HG02885 (cell line): ENCODE measurements at regions not wholly inside any gene's neighbourhood (a gene's known extent, or its start where the extent isn't known, plus 50 kb on each side); places are given as distances from the start of the nearest gene placed in this dataset.

Experiments used
- ATAC-seq: cut with Tn5 transposase; IDR thresholded peaks from one replicate; pipeline ENCODE4 v1.9.1; 2021; ENCODE audit warnings: mild to moderate bottlenecking; ENCODE audit not compliant: unreplicated experiment, poor library complexity

DNA sequence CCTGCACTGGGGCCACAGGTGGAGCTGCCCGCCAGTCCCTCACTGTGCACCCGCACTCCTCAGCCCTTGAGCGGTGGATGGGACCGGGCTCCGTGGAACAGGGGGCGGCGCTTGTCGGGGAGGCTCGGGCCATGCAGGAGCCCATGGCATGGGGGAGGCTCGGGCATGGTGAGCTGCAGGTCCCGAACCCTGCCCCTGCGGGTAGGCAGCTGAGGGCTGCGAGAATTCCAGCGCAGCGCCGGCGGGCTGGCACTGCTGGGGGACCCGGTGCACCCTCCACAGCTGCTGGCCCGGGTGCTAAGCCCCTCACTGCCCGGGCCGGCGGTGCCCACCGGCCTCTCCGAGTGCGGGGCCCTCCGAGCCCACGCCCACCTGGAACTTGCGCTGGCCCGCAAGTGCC lies 877.5 kb upstream of the PCDH9 start:
- ATAC-seq, result no peak

DNA sequence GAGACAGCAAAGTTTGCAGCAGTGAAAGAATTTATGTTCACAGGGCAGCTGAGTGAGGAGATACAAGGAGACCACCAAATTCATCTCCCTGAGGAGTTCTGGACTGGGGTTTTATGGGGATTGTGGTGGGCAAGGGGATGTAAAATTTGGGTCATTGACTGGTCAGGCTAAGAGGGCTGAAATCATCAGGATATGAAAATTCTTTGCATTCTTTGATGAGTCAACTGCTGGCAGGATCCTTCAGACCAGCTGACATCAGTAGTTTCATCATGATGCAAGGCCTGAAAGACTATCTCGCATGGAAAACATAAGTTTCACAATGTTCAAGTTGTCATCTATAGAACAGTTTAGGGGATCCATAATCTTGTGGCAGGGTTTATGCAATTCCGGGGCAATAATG lies 869.5 kb upstream of the PCDH9 start:
- ATAC-seq, result no peak

DNA sequence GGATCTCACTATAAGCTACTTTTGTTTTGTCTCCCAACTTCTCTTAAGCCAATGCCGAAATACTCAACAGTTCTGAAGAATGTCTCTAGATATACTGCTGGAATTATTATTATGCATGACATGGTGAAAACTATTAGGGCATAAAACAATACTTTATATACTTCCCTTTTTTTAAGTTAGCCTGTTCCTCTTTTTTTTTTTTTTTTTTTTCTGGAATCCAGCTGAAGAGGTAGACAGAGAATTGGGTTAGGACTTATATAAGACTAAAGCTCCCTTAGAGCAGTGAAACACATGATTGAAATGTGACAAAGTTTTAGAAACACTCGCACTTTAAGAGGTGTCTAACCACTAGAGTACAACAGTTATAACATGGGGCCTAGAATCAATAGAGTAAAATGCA lies 850.9 kb upstream of the PCDH9 start:
- no peak for ATAC-seq

DNA sequence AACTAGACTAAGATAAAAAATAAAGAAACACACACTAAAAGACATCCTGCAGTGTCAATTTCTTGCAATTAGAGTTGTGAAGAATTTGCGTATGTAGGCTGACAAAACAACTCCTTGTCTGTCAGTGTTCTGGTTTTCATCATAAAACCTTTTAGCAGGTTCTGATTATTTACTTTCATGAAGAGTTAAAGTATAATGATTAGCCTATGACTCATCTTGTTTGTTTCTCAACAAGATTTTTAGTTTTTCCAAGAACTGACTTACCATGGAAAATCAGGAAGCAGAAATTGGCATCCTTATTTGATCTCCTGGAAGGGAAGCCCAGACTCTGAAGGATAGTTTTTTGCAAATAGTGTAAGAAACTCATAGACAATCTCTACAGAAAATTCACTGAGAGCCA lies 848.7 kb upstream of the PCDH9 start:
- ATAC-seq, result no peak

DNA sequence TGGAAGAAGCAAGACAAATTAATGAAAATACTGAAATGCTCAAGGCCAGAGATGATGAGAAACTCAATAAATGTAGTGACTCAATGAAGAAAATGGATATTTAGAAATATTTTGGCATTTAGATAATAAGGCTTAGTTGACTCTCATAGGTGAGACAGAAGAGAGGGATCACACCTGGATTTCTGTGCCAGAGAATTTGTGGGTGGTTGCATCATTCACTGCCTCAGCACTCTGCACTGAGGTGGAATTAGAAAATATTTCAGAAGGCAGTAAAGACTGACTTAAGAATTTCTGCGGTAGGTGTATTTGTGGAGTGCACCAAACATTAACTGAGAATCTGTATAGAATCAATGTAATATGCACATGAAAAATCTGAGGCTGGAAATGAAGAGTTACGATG lies 848.3 kb upstream of the PCDH9 start:
- no peak for ATAC-seq

DNA sequence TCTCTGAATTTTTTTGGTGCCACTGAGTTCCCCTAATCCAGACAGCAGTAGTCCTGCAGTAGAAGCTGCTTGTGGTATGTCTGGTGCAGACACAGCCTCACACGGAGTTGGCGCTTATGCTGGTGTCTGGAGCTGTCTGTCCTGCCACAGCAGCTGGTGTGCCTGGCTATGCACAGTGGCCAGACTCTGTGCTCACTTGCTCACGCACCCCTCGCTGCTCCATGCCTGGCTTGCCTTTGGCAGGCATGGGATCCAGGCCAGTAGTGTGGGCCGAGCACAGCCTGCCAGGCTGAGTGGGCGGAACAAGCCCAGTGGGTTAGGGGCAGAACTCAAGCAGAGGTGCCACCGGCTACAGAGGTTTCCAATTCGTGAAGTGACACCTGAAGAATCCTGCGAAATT lies 845.9 kb upstream of the PCDH9 start:
- ATAC-seq, result no peak

DNA sequence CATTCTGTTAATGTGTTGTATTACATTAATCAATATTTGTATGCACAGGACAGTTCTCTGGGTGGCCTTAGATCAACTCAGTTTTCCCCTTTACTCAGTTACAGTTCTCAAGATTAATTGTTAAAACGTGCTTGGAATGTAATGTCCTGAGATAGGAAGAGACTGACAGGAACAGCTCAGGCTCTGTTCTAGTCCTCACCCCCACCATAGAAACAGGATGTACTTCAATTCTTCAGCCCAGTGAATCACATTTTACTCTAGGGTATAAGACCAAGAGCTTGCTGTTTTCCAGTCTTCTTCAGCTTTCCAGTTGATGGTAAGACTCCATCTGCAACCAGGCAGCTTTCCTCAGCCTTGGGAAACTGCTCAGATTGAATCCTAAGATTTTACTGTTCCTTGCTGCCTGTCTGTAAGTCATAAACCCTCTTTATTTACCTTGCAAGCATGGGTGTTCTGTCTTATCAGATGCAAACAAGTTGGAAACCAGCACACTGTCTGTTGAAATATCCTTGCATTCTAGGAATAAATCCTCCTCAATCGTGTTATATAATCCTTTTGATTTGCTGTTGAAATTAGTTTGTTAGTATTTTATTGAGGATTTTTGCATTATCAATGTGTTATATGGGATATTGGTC lies 836.9 kb upstream of the PCDH9 start:
- no peak for ATAC-seq

DNA sequence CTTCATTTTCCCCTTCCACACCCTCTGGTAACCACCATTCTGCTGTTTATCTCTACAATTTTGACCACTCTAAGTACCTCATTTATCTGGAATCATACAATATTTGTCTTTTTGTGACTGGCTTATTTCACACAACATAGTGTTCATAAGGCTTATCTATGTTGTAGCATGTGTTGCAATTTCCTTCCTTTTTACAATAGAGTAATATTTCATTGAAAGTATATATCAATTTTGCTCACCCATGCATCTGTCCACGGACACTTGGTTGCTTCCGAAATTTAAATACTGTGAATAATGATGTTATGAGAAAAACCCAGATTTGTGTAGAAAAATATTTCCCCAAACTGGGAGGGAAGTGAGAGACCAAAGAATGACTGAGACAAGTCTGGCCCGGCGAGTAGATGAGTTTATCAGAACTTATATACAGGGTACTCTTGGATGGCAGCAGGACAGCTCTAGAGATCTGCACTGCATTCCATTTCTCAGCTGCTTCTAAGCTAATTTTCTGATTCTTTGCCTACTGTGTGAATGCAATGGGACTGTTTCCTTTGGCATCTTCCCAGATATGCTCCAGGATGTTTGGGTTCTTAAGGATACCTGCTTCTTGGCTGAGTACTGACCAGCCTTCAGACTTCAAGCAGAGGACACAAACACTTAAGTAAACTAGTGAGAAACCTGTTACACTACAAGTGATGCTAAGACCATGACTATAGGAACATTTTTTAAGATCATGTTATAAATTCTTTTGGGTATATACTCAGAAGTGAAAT lies 834.0 kb upstream of the PCDH9 start:
- ATAC-seq, result no peak

DNA sequence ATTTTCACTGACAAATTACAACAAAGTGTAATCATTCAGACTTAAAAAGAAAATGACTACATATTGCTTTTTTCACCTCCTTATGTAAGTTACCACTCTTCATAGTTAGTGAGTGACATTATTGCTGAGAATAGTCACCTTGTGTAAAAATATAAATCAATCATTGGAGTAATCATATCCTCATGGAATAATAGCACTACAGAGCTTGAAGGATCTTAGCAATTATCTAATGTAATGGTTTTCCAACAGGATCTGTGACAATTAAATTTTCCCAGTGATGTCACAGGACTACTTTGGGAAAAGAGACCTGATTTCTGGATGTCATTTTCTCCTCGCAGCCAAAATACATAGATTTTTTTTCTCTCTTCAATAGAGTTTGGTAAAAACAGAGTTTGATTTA lies 833.0 kb upstream of the PCDH9 start:
- no peak for ATAC-seq

DNA sequence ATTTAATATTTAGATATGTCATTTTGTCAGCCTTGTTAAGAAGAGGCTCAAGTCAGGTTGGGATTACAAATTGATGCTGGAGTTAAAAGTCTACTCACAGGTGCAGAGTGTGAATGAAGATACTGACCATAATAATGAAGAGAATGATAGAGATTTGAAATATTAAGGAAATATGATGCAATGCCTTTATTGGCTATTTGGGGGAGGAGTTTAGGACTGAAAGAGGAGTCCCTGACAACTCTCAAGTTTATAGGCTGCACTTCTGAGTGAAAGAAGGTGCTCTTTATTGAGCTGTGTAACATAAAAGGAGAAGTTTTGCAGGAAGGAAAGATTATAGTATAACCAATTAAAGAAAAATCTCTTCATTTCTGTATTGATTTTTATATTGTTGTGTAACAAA lies 827.7 kb upstream of the PCDH9 start:
- ATAC-seq, result no peak

DNA sequence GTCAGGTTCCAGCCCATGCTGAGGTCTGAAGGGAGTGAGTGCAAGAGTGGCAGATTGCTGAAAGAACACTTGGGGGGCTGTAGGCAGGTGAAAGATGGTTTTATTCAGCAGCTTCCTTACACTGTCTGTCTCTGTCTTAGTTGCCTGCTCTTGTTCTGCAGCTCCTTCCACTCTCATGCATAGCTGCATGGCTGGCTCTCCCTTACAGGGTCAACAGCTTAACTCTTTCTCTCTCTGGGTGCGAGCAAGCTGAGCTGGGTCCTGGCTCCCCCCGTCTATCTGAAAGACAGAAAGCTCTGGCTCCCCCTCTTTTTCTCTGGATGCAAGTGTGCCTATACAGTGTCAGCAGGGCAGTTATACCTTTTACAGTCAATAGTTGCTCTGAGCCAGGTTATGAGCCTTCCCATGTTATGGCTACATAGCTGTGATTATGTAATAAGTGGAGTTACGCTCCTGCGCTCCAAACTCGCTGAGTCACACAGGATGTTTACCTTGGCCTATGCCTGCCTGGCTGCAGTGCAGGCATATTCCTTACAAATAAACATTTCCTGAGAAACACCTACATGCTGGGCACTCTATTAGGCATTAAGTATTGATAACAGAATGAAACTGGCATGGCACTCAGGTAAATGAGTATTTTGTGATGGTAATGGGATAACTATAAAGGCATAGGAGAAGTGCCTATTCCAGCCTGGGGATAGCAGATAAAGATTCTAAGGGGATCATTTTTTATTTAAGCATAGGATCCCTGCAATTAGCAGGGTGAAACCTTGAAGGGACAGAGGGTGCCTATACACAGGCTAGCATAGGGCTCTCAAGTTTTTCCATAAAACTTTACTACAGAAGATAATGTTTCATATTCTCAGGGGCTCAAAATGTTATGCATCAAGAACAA lies 826.9 kb upstream of the PCDH9 start:
- no peak for ATAC-seq

DNA sequence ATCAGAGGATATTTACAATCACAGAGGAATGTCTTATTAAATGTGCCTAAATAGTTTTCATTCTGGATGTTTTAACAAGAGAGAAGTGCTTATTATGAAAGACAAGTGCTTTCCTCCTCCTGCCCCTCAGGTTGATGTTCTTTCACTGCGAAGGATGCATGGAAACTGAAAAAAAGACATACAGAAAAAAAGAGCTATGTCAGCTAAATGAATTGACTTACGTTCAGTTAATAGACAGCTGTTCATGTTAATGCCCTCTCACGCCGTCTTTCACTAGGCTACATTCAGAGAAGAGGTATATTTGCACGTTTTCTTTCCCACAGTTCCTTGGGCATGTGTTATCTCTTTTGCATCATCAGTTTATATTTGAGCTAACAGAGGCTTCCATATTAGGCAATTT lies 821.8 kb upstream of the PCDH9 start:
- no peak for ATAC-seq

DNA sequence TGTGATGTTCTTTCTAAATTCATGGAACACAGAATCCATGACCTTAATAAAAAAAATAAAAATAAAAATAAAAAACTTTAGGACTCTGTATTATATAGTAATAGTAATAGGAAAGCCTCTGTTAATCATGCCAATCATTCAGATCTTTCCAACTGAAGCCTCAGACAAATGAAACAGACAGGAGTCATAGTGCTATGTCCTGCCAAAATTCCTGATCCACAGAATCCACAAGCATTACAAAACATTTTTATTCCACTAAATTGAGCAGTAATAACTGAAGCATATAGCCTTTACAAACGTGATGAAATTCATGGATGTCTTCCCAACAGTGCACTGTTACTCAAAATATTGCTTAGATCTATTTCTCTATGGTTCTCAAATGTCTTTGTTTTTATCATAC lies 820.6 kb upstream of the PCDH9 start:
- ATAC-seq, result no peak

DNA sequence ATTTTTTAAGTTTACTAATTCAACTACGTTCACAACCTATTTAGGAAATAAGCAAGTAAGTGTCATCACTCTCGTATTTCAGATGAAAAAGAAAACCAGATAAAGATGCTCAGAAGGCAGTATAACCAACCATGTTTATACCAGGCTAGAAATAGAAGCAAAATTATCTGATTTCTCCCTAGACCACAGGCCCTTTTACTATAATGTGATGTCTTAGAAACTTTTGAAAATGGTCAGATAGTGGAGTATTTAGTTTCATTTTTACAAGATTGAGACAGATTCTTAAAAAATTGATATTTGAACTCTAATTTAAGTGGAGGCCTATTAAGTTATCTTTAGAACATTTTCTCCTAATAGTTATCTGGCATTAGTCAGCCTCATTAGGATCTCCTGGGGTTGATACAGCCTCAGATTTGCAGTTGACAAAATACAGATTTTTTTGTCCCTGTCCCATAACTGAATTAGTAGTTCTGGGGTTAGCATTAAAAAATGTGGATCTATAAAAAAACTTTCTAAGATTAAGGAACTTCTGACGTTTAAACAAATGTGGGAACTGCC lies 818.7 kb upstream of the PCDH9 start:
- no peak for ATAC-seq

DNA sequence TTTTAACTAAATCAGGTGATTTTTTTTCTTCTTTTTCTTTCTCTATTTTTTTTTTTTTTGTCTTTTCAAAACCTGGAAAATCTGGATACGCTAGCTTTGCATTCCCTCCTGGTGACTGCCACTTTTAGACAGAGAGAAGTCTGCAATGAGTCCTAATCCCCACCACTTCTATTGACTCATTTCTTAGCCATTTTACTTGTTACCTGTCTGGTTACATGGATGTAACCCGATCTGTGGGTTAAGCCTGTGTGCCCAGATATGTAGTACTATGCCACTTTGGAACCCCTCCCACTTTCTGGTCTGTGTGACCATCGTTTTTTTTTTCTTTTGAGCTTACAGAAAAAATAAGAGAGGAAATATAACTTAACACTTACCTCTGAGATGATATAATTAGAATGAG lies 817.8 kb upstream of the PCDH9 start:
- no peak for ATAC-seq

DNA sequence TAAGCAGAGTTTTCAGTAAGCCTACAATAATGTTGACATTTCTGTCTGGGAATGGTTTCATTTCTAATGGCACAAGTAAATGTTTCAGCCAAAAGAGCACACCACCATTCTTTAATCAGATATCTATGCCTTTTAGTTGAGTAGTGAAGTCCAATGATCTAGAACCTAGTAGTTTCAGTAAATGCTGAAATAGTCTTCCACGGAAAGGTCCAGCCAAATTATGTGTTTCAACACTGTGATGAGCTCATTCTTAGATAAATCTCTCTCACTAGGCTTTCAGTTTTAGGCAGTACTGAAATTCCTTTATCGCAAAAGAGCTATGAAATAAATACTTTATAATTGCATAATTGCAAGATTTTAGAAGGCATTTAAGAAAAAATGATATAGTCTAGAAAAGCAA lies 816.8 kb upstream of the PCDH9 start:
- no peak for ATAC-seq

DNA sequence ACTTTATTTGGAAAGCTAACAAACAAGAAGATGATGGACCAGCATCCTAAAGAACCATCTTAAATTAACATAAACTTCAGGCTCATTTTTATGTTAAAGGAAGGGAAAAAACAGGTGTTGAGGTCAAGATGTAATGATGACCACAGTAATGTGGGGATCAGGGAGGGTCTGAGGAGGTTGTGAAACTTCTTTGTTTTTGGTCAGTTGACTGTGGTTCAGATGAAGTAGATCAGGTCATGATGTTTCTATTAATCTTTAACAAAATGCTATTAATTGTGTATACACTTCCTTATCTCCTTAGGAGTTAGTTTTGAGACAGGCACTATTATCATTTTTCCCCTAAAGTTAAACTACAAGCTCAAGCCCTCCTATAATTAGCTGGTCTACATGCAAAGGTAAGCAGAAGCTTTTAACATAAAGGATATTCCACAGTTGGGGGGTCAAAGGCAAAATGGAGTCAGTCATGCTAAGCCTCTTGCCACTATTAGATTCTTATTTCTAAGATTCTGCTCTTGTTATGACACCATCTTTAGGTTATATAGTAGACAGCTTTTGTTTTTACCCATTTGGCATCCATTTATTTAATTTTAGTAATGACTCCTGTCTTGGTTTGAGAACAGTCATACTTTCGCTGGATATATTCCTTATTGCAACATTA lies 800.1 kb upstream of the PCDH9 start:
- no peak for ATAC-seq

DNA sequence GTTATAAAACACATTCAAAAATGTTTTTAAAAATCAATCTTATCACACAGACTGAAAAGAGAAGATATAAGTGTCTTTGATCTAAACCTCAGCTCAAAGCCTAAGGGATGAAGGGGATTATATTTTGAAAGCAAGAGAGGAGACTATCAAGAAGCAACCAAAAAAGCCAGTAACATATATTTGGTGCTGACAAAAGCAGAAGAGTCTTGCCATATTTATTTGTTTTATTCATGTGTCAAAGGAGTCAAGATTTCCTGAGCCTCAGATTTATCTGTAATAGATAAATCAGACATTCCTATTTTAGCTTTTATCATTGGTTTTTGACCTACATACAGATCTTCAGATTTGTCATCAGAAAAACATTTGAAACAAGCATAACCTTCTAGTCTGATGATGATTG lies 798.6 kb upstream of the PCDH9 start:
- no peak for ATAC-seq

DNA sequence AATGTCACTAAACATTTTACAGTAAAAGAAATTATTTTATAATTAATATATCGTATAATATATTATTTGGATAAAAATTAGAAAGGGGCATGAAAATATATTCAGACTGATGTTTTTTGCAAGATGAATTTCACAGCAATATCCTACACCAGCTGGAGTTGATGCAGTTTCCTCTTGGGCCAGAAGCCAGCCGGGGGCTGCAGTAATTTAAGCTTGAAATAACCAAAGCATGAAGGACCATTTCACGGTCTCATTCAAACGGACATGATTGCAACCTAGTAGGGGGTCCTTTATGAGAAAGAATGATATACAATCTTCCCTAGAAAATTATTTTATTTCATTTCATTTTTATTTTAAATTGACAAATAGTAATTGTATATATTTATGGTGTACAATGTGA lies 797.2 kb upstream of the PCDH9 start:
- no peak for ATAC-seq

DNA sequence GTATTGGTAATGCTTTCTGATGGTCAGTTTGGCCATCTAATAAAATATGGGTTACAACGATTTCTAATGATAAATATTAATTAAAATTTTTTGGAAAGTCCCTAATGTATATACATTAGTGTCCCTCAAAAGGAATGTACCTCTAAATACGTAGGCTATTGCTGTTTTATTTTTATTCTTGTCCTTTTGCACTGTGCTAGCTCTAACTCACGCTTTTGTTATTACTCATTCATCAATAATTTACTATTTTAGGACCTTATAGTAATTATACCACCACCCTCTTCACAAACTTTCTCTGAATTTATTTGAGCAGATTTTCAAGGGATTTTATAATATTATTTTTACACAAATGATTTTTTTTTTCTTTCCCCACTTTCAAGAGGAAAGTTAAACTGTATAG lies 795.9 kb upstream of the PCDH9 start:
- ATAC-seq, result no peak

DNA sequence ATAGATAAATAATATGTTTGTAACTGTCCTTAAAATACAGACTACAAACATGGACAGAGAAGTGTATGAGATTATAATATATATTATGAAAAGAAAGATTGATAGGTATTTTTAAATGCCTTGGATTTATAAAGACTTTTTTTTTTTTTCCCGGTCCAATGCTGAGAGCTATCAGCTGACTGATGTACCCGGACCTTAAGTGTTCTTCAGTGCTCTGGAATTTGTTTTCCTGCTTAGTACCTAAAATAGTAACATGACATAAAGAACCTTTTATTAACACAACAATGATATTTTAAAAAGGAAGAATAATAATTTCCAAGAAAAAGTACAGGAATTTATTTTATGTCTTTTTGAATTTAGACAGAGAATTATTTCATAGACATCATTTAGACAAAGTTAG lies 795.5 kb upstream of the PCDH9 start:
- no peak for ATAC-seq
